Neural cell (in vitro differentiated cells): ENCODE measurements at regions not wholly inside any gene's neighbourhood (a gene's known extent, or its start where the extent isn't known, plus 50 kb on each side); places are given as distances from the start of the nearest gene placed in this dataset.

Experiments
- CTCF ChIP-seq: fragments of 450-650 bp; IDR thresholded peaks from 2 replicates; pipeline ENCODE4 v1.5.1; 2014; ENCODE audit warnings: antibody characterized with exemption, mild to moderate bottlenecking, moderate library complexity; ENCODE audit not compliant: poor library complexity, severe bottlenecking
- SMC3 ChIP-seq: fragments of 450-650 bp; conservative IDR thresholded peaks from 2 replicates; pipeline ENCODE4 v1.6.1; 2014; ENCODE audit warnings: antibody characterized with exemption, mild to moderate bottlenecking, moderate library complexity; ENCODE audit not compliant: poor library complexity

DNA sequence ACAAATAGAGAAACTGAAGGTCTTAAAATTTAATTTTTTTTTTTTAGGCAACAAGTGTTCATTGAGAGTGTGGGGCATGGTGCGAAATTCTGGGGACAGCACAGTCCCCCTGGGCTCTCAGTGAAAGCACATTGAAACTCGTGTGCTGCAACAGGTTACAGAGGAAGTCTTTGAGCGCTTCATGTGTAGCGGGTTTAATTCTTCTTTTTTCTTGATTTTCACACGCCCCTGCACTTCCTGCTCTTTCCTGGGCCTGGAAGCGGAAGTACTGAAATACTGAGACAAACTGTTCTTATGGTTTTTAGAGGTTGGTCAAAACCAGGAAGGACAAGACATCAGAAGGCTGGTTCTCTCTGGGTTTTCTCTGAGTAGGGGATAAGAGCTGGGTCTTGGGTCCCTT is 203.5 kb downstream of the PTEN start:
- no peak for TF ChIP-seq CTCF
- no peak for TF ChIP-seq SMC3
